ENCODE measurements at regions not wholly inside any gene's neighbourhood (a gene's known extent, or its start where the extent isn't known, plus 50 kb on each side); places are given as distances from the start of the nearest gene placed in this dataset.

DNA sequence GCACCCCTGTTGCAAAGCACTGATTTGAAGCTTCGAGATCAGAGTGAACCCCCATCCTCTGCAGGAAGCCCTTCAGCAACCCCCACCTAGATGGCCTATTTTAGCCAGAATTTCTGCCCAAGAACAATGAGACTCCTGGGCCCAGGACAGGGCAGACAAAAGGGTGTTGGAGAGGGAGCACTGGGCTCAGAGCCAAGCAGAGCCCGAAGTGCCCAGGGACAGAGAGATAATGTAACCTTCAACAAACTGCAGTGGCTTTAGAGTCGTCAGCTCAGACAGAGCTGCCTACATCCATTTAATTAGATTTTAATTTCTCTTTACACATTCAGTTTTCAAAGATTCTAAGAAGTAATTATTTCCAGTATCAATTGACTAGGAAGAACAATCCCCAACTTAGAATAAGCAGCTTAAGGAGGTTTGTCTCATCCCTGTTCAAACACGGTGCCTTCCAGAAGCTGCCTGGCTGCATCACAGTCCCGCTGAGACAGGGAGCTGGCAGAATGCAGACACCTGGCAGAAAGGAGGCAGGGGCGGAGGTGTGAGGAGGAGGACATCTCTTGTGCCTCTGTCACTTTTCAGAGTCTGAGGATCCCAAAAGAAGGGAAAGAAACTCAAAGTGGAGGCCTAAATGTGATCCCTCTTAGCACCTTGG is 504.9 kb upstream of the CCDC196 start:
- TF ChIP-seq CTCF (IDR thresholded peaks at IDR 0.05 in 2 of 3, conservative IDR thresholded peaks at IDR 0.05 in 1 of 3; ENCODE audit: control insufficient read depth in 2 of 3, extremely low read depth in 1 of 3, insufficient read depth in 1 of 3, low read depth in 3 of 3, low read length in 3 of 3) (no peak), POLR2A (IDR thresholded peaks at IDR 0.05; ENCODE audit: low read depth, low read length) (no peak), RB1 (IDR thresholded peaks at IDR 0.05; ENCODE audit: borderline replicate concordance) (no peak), CBFB (IDR thresholded peaks at IDR 0.05; ENCODE audit: low read depth) (no peak)

Data from GM12878 (cell line).